NCI-H146 (cell line): ENCODE measurements at regions not wholly inside any gene's neighbourhood (a gene's known extent, or its start where the extent isn't known, plus 50 kb on each side); places are given as distances from the start of the nearest gene placed in this dataset.

ENCODE experiments used
- DNase-seq: peaks from one replicate; lab custom pipeline; 2025; lab: John Stamatoyannopoulos, UW

GRCh38 chr12:60042835-60043234 is 447.0 kb downstream of the SLC16A7 start:
- DNase-seq: no peak

- DNase-seq: no peak
Observed at GRCh38 chr12:60043236-60043635, 447.4 kb downstream of the SLC16A7 start.

DNA sequence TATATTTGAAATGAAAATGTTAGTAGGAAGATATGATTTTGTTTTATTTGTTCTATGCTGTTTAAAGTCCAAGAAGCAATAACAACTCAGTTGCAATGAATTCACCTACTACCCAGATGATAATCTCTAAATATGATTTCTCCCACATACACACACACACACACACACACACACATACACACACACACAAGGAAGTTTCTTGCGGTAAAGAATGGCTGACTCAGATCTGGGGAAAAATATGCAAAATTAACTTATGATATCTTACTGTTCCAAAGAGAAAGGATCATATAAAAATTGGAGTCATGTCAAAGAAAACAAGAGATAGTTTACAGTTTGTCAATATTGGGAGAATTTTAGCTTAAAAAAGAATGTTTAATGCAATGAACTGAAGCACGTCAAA is 456.7 kb downstream of the SLC16A7 start:
- no peak for DNase-seq

GRCh38 chr12:60059180-60059579 is 463.4 kb downstream of the SLC16A7 start:
- no peak for DNase-seq

GRCh38 chr12:60066655-60067054 is 470.8 kb downstream of the SLC16A7 start:
- DNase-seq: no peak

- no peak for DNase-seq
Observed at GRCh38 chr12:60070552-60070951, 474.7 kb downstream of the SLC16A7 start.

GRCh38 chr12:60071759-60072191 is 475.9 kb downstream of the SLC16A7 start:
- no peak for DNase-seq

DNA sequence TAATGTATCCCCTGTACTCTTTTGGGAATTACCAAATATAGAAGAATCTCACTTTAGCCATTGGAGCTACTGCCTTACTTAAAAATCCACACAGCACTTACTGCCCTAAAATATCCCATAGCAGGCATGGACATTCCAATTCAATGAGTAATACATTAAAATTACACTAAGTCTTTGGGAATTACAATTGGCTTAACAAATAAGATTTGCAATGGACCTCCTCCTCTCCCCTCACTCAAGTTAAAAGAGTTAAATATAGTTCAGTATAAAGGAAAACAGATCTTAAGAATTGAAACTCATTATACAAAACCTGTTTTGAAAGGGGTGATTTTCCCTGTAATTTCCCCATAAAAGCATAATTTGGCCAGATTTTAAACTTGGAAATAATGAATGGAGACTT is 477.1 kb downstream of the SLC16A7 start:
- no peak for DNase-seq

GRCh38 chr12:60075091-60075490 is 479.3 kb downstream of the SLC16A7 start:
- no peak for DNase-seq

GRCh38 chr12:60078026-60078425 is 482.2 kb downstream of the SLC16A7 start:
- DNase-seq: no peak

- DNase-seq: no peak
Observed at GRCh38 chr12:60093428-60093827, 497.6 kb downstream of the SLC16A7 start.

GRCh38 chr12:60094436-60094835 is 498.6 kb downstream of the SLC16A7 start:
- no peak for DNase-seq

GRCh38 chr12:60096727-60097126 is 500.9 kb downstream of the SLC16A7 start:
- no peak for DNase-seq

DNA sequence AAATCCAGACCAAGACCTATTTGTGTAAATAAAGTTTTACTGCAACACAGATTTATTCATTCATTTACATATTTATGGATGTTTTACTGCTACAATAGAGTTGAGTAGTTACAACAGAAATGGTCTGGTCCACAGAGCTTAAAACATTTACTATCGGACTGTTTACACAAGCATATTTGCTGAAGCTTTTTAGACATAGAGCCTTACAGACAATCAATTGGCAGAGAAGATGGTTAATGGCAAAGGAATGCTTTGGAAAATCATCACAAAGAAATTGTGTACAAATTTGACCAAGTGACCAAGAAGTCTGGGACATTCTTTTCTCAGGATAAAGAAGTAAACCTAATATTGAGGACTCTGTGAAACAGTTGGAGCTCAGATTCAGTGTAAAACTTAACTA is 504.3 kb downstream of the SLC16A7 start:
- no peak for DNase-seq

DNA sequence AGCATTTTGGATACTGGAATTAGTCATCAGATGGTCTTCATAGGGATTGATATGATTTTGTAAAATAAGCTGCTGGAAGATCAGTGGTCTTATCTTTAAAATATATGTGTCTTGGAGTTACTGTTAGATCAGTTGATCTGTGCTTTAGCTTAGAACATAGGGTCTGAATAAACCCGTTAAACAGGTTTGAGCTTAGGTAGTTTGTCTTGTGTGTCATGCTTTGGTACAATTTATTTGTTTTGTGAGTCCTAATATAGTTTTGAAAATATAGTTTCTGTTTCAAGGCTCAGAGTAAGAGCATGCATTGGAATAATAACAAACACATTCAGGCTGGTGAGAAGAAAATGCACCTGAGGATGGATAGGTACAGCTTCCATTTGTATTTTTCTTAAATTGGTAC is 505.0 kb downstream of the SLC16A7 start:
- no peak for DNase-seq

- no peak for DNase-seq
Observed at GRCh38 chr12:60101715-60102114, 505.9 kb downstream of the SLC16A7 start.

GRCh38 chr12:60106214-60106613 is 510.4 kb downstream of the SLC16A7 start:
- no peak for DNase-seq

- DNase-seq: no peak
Observed at GRCh38 chr12:60107992-60108391, 512.2 kb downstream of the SLC16A7 start.

GRCh38 chr12:60112063-60112462 is 516.2 kb downstream of the SLC16A7 start:
- no peak for DNase-seq

DNA sequence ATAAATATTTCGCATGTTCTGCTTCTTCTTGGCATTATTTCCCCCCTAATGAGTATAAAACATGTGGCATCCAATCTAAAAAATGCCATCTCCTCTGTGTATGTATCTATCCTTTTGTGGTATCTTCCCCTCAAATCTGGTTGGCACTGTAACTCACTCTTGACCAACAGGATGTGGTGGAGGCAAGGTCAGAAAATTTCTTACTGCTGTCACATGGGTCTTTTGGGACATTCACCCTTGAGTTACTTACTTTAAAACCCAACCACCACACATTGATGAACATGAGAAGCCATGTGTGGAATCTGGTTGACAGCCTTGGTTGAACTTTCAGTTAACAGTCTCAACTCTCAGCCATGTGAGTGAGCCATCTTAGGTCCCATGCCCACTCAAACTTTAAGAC is 516.9 kb downstream of the SLC16A7 start:
- no peak for DNase-seq

DNA sequence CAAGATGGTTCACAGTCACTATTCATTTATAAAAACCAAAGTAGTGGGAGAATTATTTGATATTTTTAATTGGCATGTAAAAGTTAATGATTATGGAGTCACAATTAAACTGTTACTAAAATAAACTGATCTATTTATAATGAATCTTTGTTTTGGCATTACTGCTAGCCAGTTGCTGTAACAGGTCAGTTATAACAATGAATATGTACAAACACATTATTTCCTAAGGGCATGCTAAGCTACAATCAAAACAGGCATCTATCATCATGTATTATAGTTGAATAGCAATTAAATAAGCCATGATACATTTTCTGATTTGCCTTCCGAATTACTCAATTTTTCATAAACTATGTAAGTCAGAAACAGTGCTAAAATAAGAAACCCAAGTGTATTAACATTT is 518.3 kb downstream of the SLC16A7 start:
- DNase-seq: no peak

- DNase-seq: no peak
Observed at GRCh38 chr12:60119327-60119726, 523.5 kb downstream of the SLC16A7 start.

- DNase-seq: no peak
Observed at GRCh38 chr12:60120199-60120598, 524.4 kb downstream of the SLC16A7 start.

- DNase-seq: no peak
Observed at GRCh38 chr12:60123557-60123956, 527.7 kb downstream of the SLC16A7 start.

- DNase-seq: no peak
Observed at GRCh38 chr12:60137513-60137912, 541.7 kb downstream of the SLC16A7 start.
